Endothelial cell (in vitro differentiated cells): ENCODE measurements at regions not wholly inside any gene's neighbourhood (a gene's known extent, or its start where the extent isn't known, plus 50 kb on each side); places are given as distances from the start of the nearest gene placed in this dataset.

Source experiments
- DNase-seq: peaks from one replicate; pipeline ENCODE4 v3.0.0; 2021; ENCODE audit warnings: low spot score
- H3K27ac Mint-ChIP-seq: one replicate; pipeline ENCODE4 v1.8.0; 2021; ENCODE audit warnings: mixed read lengths, inconsistent platforms; ENCODE audit not compliant: unreplicated experiment
- H3K27me3 Mint-ChIP-seq: one replicate; pipeline ENCODE4 v1.8.0; 2021; ENCODE audit warnings: mild to moderate bottlenecking, moderate library complexity, mixed read lengths, inconsistent platforms; ENCODE audit not compliant: unreplicated experiment
- H3K36me3 Mint-ChIP-seq: one replicate; pipeline ENCODE4 v1.8.0; 2021; ENCODE audit warnings: mild to moderate bottlenecking, low read depth, mixed read lengths, inconsistent platforms; ENCODE audit not compliant: unreplicated experiment
- H3K4me1 Mint-ChIP-seq: one replicate; pipeline ENCODE4 v1.8.0; 2021; ENCODE audit warnings: mild to moderate bottlenecking, mixed read lengths, inconsistent platforms; ENCODE audit not compliant: unreplicated experiment
- H3K4me3 Mint-ChIP-seq: one replicate; pipeline ENCODE4 v1.8.0; 2021; ENCODE audit warnings: mild to moderate bottlenecking, mixed read lengths, inconsistent platforms; ENCODE audit not compliant: unreplicated experiment
- H3K9me3 Mint-ChIP-seq: one replicate; pipeline ENCODE4 v1.8.0; 2021; ENCODE audit warnings: mixed read lengths, inconsistent platforms; ENCODE audit not compliant: unreplicated experiment
- TF ChIP-seq, protein P1 (sequence below): fragments of 200-600 bp; sonication (generic); IDR thresholded peaks from one replicate; pipeline ENCODE4 v1.5.0; 2021; ENCODE audit warnings: antibody characterized with exemption; ENCODE audit not compliant: unreplicated experiment

DNA sequence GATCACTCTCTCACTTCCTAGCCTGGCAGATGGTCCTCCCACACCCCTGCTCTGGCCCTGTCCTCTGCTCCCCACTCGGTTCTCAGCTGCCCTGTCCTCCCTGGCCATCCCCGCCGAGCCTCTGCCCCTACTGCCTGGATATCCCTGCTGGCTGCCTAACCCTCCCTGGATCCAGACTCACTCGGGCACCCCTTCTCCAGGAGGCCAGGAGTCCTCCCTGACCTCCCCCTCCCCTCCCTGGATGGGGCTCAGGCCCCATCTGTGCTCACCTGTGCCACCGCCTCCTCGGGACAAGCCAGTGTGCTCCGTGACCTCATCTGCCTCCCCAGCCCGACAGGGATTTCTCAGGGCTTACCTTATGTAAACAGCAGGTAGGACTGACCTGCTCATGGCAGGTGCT is 406.1 kb downstream of the TCERG1L start:
- no peaks in the 10 kb centered on the region for H3K4me1 Mint-ChIP-seq
- H3K27ac Mint-ChIP-seq = no peak overlapping the region
- DNase-seq = no peak
- TF ChIP-seq, protein P1, sequence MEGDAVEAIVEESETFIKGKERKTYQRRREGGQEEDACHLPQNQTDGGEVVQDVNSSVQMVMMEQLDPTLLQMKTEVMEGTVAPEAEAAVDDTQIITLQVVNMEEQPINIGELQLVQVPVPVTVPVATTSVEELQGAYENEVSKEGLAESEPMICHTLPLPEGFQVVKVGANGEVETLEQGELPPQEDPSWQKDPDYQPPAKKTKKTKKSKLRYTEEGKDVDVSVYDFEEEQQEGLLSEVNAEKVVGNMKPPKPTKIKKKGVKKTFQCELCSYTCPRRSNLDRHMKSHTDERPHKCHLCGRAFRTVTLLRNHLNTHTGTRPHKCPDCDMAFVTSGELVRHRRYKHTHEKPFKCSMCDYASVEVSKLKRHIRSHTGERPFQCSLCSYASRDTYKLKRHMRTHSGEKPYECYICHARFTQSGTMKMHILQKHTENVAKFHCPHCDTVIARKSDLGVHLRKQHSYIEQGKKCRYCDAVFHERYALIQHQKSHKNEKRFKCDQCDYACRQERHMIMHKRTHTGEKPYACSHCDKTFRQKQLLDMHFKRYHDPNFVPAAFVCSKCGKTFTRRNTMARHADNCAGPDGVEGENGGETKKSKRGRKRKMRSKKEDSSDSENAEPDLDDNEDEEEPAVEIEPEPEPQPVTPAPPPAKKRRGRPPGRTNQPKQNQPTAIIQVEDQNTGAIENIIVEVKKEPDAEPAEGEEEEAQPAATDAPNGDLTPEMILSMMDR = no peak
- peaks cover 32% of the 10 kb centered on the region for H3K9me3 Mint-ChIP-seq
- H3K4me3 Mint-ChIP-seq = no peak overlapping the region
- no peaks in the 10 kb centered on the region for H3K36me3 Mint-ChIP-seq
- H3K27me3 Mint-ChIP-seq = peaks cover 6% of the 10 kb centered on the region

DNA sequence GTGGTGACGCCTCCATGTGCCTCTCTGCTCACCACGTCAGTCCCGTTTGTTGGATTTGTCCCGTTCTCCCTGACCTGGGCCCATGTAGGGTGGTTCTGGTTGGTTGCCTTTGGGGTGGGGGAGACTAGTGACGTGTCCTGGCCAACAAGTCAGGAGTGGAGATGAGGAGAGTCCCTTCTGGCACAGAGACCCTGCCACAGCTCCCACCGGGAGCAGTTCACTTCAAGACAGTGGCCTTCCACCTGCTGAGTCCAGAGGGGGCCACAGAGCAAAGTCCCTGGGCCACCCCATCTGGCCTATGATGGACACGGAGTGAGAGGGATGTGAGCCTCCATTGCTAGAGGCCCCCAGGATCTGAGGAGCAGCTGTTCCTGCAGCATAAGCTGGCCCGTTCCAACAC is 405.6 kb downstream of the TCERG1L start:
- Mint-ChIP-seq H3K27ac (no peak overlapping the region), H3K27me3 (peaks cover 6% of the 10 kb centered on the region), H3K9me3 (peaks cover 32% of the 10 kb centered on the region), H3K4me3 (no peak overlapping the region), H3K4me1 (no peaks in the 10 kb centered on the region), H3K36me3 (no peaks in the 10 kb centered on the region)
- DNase-seq = no peak
- TF ChIP-seq, protein P1 = no peak

DNA sequence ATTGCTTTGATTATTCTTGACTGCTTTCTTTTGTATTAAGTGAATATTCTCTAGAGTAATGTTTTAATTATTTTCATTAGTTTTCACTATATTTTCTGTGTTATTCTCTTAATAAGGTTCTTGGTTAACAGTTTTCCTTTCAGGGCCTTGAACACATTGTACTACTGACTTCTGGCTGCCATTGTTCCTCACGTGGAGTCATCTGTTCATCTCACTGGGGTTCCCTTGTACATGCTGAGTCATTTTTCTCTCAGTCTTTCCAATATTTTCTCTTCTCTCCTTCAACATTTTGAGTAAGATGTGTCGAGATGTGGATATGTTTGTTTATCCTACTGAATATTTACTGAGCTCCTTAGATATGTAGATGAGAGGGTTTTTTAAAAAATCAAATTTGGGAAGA is 400.7 kb downstream of the TCERG1L start:
- Mint-ChIP-seq H3K9me3 (peaks cover 44% of the 10 kb centered on the region), H3K36me3 (peaks cover 3% of the 10 kb centered on the region), H3K27me3 (peaks cover 3% of the 10 kb centered on the region), H3K27ac (no peak overlapping the region), H3K4me3 (no peak overlapping the region), H3K4me1 (no peaks in the 10 kb centered on the region)
- DNase-seq = no peak
- TF ChIP-seq, protein P1 = no peak

DNA sequence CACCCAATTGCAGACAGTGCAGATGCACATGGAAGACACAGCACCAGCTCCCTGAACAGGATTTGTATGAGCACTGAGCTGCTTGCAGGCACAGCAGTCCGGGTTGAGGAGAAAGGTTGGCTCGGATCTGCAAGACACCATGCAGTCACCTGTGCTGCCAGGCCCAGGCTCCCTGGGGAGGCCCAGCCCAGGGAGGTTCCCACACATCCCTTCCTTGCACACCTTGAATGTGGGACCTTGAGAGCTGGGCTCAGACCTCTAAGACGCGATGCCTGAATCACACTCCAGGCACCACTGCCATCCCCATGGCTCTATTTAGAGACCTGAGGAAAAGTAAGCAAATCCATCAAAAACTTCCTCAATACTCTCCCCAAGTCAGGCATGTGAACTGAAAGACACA is 397.7 kb downstream of the TCERG1L start:
- TF ChIP-seq, protein P1 = no peak
- Mint-ChIP-seq H3K27ac (no peak overlapping the region), H3K4me1 (no peaks in the 10 kb centered on the region), H3K4me3 (no peak overlapping the region), H3K27me3 (no peaks in the 10 kb centered on the region), H3K9me3 (peaks cover 39% of the 10 kb centered on the region), H3K36me3 (peaks cover 3% of the 10 kb centered on the region)
- DNase-seq = no peak

DNA sequence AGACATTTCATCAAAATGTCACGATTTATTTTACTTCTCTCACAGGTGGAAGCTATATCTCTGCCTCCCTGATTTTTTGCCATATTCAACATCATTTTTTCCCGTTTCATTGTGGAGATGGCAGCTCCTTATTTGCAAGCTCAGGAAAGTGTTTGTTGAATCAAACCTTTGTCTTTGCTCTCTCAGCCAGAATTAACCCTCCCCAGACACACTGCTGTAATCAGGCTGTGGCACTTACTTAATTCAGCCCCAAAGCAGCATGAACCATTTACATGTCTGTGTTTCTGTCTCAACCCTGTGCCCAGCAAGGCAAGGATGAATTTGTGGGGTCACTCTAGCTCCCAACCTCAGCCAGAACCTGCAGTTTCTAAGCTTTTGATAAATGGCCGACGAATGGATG is 397.2 kb downstream of the TCERG1L start:
- H3K9me3 Mint-ChIP-seq = peaks cover 39% of the 10 kb centered on the region
- no peaks in the 10 kb centered on the region for H3K4me1 Mint-ChIP-seq
- H3K27ac Mint-ChIP-seq = no peak overlapping the region
- DNase-seq = no peak
- H3K4me3 Mint-ChIP-seq = no peak overlapping the region
- TF ChIP-seq, protein P1 = no peak
- peaks cover 3% of the 10 kb centered on the region for H3K36me3 Mint-ChIP-seq
- H3K27me3 Mint-ChIP-seq = no peaks in the 10 kb centered on the region
